ENCODE measurements at regions not wholly inside any gene's neighbourhood (a gene's known extent, or its start where the extent isn't known, plus 50 kb on each side); places are given as distances from the start of the nearest gene placed in this dataset.

DNA sequence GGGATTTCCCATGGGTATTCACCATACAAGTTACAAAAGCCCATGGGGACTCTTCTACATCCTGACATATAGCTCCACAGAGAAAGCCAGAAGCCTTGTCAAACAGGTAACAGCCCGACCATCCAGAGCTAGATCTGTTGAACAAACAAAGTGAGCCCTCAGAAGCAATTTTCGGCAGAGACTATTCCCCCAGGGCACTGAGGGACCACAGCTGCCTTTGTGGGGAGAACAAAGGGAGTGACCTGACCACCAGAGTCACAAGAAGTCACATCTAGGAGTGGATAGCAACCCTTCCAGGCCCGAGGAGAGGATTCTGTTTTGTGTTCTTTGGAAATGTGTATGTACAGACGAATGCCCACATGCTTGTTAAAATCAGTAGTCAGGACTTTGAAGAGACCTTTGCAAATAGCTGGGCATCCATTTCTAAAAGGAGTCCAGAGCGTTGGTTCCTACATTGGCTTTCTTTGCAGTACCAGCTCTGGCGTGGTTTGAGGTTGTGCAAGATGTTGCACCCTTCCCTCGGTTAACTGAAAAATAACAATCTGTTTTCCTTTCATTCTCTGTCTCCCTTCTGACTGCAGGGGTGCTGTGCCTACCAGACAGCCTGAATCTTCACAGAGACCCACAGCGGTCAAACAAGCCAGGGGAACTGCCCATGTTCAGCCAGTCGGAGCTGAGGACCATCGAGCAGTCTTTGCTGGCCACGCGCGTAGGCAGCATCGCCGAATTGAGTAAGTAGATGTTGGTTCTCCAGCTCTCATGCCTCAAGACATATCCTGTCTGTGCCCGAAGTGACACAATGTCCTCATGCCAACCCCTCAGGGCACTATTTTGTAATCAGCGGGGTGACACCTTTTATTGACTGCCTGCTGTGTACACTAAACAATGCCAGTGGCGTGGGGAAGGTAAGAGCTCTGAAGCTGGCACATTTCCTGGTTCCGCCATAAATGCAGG is 165.4 kb upstream of the PWP1 start:
- no peaks in the 10 kb centered on the region for H3K9me2 ChIP-seq (ENCODE audit: low read depth, low read length)
- H3K27ac ChIP-seq (ENCODE audit: low read depth, low read length, poor library complexity, severe bottlenecking): no peak overlapping the region
- no peaks in the 10 kb centered on the region for H3K9me3 ChIP-seq (ENCODE audit: low read length)
- no peaks in the 10 kb centered on the region for H3K4me1 ChIP-seq (ENCODE audit: insufficient read depth, low read length, severe bottlenecking)
- no peaks in the 10 kb centered on the region for H3K36me3 ChIP-seq (ENCODE audit: insufficient read depth, low read length)
- no peak for TF ChIP-seq EZH2 (IDR thresholded peaks at IDR 0.05; ENCODE audit: borderline replicate concordance, low read length)
- TF ChIP-seq, protein P1, sequence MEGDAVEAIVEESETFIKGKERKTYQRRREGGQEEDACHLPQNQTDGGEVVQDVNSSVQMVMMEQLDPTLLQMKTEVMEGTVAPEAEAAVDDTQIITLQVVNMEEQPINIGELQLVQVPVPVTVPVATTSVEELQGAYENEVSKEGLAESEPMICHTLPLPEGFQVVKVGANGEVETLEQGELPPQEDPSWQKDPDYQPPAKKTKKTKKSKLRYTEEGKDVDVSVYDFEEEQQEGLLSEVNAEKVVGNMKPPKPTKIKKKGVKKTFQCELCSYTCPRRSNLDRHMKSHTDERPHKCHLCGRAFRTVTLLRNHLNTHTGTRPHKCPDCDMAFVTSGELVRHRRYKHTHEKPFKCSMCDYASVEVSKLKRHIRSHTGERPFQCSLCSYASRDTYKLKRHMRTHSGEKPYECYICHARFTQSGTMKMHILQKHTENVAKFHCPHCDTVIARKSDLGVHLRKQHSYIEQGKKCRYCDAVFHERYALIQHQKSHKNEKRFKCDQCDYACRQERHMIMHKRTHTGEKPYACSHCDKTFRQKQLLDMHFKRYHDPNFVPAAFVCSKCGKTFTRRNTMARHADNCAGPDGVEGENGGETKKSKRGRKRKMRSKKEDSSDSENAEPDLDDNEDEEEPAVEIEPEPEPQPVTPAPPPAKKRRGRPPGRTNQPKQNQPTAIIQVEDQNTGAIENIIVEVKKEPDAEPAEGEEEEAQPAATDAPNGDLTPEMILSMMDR (IDR thresholded peaks at IDR 0.05; ENCODE audit: low read length): no peak
- no peaks in the 10 kb centered on the region for H3F3A ChIP-seq (ENCODE audit: insufficient read depth, low read length)
- H3K9ac ChIP-seq (ENCODE audit: low read length): no peak overlapping the region
- no peak overlapping the region for H3K4me3 ChIP-seq (ENCODE audit: low read depth, low read length, poor library complexity, severe bottlenecking)
- H4K20me1 ChIP-seq (ENCODE audit: insufficient read depth, low read length): no peaks in the 10 kb centered on the region
- no peak overlapping the region for H2AFZ ChIP-seq (ENCODE audit: low read length)
- H3K79me2 ChIP-seq (ENCODE audit: insufficient read depth, low read length): no peaks in the 10 kb centered on the region
- no peaks in the 10 kb centered on the region for H3K27me3 ChIP-seq (ENCODE audit: insufficient read depth, low read length)
- H3K4me2 ChIP-seq (ENCODE audit: low read length): no peak overlapping the region

DNA sequence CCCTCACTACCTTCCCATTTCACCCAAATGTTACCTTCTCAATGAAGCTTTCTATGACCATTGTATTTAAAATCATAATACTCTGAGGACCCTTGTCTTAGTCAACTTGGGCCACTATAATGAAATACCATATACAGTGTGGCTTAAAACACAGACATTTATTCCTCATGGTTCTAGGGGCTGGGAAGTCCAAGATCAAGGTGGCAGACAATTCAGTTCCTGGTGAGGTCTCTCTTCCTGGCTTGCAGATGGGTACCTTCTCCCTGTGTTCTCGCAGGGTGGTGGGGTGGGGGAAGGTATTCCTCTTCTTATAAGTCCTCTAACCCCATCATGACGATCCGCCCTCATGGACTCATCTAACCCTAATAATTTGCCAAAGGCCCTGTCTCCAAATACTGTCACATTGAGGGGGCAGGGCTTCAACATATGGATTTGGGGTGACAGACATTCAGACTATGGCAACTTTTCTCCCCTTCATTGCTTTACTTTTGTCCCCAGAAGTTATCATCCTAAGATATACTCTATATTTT is 163.7 kb upstream of the PWP1 start:
- Histone ChIP-seq H3K9ac (ENCODE audit: low read length) (no peak overlapping the region), H3K4me1 (ENCODE audit: insufficient read depth, low read length, severe bottlenecking) (no peaks in the 10 kb centered on the region), H3K4me2 (ENCODE audit: low read length) (no peak overlapping the region), H3K79me2 (ENCODE audit: insufficient read depth, low read length) (no peaks in the 10 kb centered on the region), H3F3A (ENCODE audit: insufficient read depth, low read length) (no peaks in the 10 kb centered on the region), H3K27me3 (ENCODE audit: insufficient read depth, low read length) (no peaks in the 10 kb centered on the region), H4K20me1 (ENCODE audit: insufficient read depth, low read length) (no peaks in the 10 kb centered on the region), H2AFZ (ENCODE audit: low read length) (no peak overlapping the region), H3K36me3 (ENCODE audit: insufficient read depth, low read length) (no peaks in the 10 kb centered on the region), H3K4me3 (ENCODE audit: low read depth, low read length, poor library complexity, severe bottlenecking) (no peak overlapping the region), H3K27ac (ENCODE audit: low read depth, low read length, poor library complexity, severe bottlenecking) (no peak overlapping the region), H3K9me3 (ENCODE audit: low read length) (no peaks in the 10 kb centered on the region), H3K9me2 (ENCODE audit: low read depth, low read length) (no peaks in the 10 kb centered on the region)
- TF ChIP-seq, protein P1 (IDR thresholded peaks at IDR 0.05; ENCODE audit: low read length): no peak

DNA sequence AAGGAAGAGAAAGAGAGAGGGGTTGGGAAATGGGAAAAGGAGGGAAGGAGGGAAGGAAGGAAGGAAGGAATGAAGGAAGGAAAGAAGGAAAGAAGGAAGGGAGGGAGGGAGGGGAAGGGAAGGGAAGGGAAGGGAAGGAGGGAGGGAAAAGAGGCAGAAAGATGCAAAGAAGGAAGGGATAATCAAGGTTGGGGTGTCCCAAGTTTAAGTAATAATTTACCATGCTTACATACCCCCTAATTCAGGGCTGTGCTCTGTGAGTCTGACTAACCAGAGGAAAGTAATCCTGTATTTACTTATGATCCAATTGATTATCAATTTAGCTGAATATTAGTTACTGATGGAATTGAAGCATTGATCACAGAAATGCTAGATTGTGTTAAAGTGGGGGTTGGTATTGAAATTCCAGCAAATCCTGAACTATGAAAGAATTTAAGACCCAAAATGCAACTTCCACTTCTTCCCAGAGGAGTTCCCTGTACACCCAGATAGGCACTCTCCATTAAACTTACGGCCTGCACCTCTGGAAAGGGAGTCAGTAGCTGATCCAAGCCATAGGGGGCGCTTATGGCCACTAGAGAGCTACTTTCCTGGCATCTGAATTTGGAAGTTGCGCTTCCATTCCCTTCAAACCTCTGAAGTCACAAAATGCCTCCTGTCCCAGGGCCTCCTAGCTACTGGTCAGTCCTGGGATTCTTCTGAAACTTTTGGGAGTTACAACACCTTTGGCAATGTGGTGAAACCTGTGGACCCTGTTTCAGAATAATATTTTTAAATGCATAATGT is 162.7 kb upstream of the PWP1 start:
- Histone ChIP-seq H2AFZ (ENCODE audit: low read length) (no peak overlapping the region), H3K9ac (ENCODE audit: low read length) (no peak overlapping the region), H3K9me3 (ENCODE audit: low read length) (no peaks in the 10 kb centered on the region), H3K36me3 (ENCODE audit: insufficient read depth, low read length) (no peaks in the 10 kb centered on the region), H3K4me1 (ENCODE audit: insufficient read depth, low read length, severe bottlenecking) (no peaks in the 10 kb centered on the region), H3K27me3 (ENCODE audit: insufficient read depth, low read length) (no peaks in the 10 kb centered on the region), H3K9me2 (ENCODE audit: low read depth, low read length) (no peaks in the 10 kb centered on the region), H3F3A (ENCODE audit: insufficient read depth, low read length) (no peaks in the 10 kb centered on the region), H3K4me3 (ENCODE audit: low read depth, low read length, poor library complexity, severe bottlenecking) (no peak overlapping the region), H3K4me2 (ENCODE audit: low read length) (no peak overlapping the region), H3K79me2 (ENCODE audit: insufficient read depth, low read length) (no peaks in the 10 kb centered on the region), H4K20me1 (ENCODE audit: insufficient read depth, low read length) (no peaks in the 10 kb centered on the region), H3K27ac (ENCODE audit: low read depth, low read length, poor library complexity, severe bottlenecking) (no peak overlapping the region)
- TF ChIP-seq, protein P1 (IDR thresholded peaks at IDR 0.05; ENCODE audit: low read length): no peak
- TF ChIP-seq EZH2 (IDR thresholded peaks at IDR 0.05; ENCODE audit: borderline replicate concordance, low read length): no peak

Data from OCI-LY1 (cell line).